ENCODE measurements at regions not wholly inside any gene's neighbourhood (a gene's known extent, or its start where the extent isn't known, plus 50 kb on each side); places are given as distances from the start of the nearest gene placed in this dataset.

DNA sequence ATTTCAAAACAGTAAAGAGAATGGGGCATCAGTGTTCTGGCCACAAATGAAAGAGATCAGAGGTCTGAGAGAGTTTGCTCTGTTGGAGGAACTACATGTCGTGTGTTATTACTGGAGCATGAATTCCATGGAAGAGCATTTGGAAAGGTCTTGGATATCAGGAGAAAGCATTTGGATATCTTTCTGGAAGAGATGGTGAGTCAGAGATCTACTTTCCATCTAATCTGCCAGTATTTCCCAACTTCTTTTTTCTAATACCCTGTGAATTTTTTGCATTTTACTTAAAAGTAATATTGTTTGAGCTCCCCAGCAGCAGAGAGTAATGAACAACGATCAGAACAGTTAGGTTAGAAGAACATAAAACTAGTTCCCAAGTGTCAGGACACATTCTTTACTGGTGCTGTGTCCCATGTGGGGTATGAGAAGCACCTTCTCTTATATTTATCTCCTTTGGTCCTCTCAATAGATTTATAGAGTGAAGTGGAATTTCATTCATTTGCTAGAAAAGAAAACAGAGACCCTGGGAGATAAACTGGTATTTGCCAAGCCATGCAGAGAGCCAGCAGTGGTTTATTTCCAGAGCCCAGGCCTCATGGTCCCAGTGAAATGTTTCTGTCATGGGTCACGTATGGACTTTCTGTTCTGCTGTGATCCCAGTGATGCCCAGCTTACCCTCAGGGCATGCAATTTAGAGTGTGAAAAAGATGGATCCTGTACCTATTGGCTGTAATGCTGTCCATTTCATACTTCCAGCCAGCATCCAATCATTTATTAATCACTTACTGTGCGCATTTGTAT lies 130.8 kb upstream of the NT5C1B start:
- WGBS, 2 experiments (ENCODE audit: extremely low coverage in 2 of 2, insufficient read length in 1 of 2), result 83% methylated on average over 1 of the region's 4 CpGs; no CpG with 5 or more reads in 1 of the 2 experiments
- Histone ChIP-seq H4K91ac (ENCODE audit: insufficient read depth, low read depth, low read length) (no peak overlapping the region), H4K20me1 (ENCODE audit: insufficient read depth, low read length) (no peaks in the 10 kb centered on the region), H2AK9ac (replicated peaks; ENCODE audit: low read depth, low read length, poor library complexity) (no peak overlapping the region), H2BK5ac (ENCODE audit: low read depth, low read length, poor library complexity, severe bottlenecking) (no peak overlapping the region), H3K27ac (ENCODE audit: insufficient read depth, low read length) (no peak overlapping the region), H3K27me3 (ENCODE audit: control insufficient read depth, insufficient read depth, low read length) (no peaks in the 10 kb centered on the region), H2AK5ac (ENCODE audit: low read depth, low read length) (no peak overlapping the region), H2BK15ac (ENCODE audit: low read depth, low read length) (no peak overlapping the region; the same call in 2 of the 3 replicates), H3K4me3 (ENCODE audit: insufficient read depth, low read depth, low read length) (no peak overlapping the region), H3K9me3 (ENCODE audit: control insufficient read depth, insufficient read depth, low read length) (no peaks in the 10 kb centered on the region), H3K23ac (ENCODE audit: low read depth, low read length) (no peak overlapping the region), H2BK120ac (ENCODE audit: low read depth, low read length) (no peak overlapping the region), H3K79me1 (ENCODE audit: low read depth in 1 of 2, low read length in 2 of 2) (no peaks in the 10 kb centered on the region), H3K4me2 (ENCODE audit: low read depth, low read length) (no peak overlapping the region), H2BK20ac (ENCODE audit: low read depth, low read length) (no peak overlapping the region), H3K4me1 (ENCODE audit: control insufficient read depth, insufficient read depth, low read length) (peaks cover 1% of the 10 kb centered on the region; the same call in 1 of the 2 replicates), H3K14ac (replicated peaks; ENCODE audit: low read depth, low read length) (no peak overlapping the region), H3K56ac (ENCODE audit: extremely low read depth, insufficient read depth, low read length) (no peak overlapping the region), H4K5ac (ENCODE audit: low read depth, low read length) (no peak overlapping the region), H3K18ac (ENCODE audit: low read depth, low read length) (no peak overlapping the region; the same call in 1 of the 2 replicates), H3K9ac (ENCODE audit: low read depth, low read length) (no peak overlapping the region), H2AFZ (replicated peaks; ENCODE audit: low read length, poor library complexity) (no peak overlapping the region), H3K4ac (ENCODE audit: low read depth, low read length) (no peak overlapping the region), H3K9me1 (ENCODE audit: insufficient read depth, low read length) (0 out of 2 replicates have a peak, but pooled peaks cover 4% of the 10 kb centered on the region), H4K8ac (ENCODE audit: low read depth in 2 of 2, low read length in 2 of 2) (no peak overlapping the region), H3K36me3 (ENCODE audit: control insufficient read depth, insufficient read depth, low read length) (no peaks in the 10 kb centered on the region)
- intact Hi-C loops (cut with micrococcal nuclease) (no loop called here), in situ Hi-C loops (cut with MboI; ENCODE audit: low sequenced_read_pairs) (no loop called here), dilution Hi-C loops (cut with HindIII; ENCODE audit: low sequenced_read_pairs, unreplicated experiment) (no loop called here)
- DNase-seq, result peak; percentile 58
- TF ChIP-seq FOS (IDR thresholded peaks at IDR 0.05; ENCODE audit: low read depth, low read length), result no peak
- TF ChIP-seq CEBPB (IDR thresholded peaks at IDR 0.05; ENCODE audit: low read depth, low read length), result 0 out of 2 replicates have a peak, but pooled peaks have one; percentile 22
- BruUV-seq (replicated peaks), result no TSS peak
- POLR2A ChIA-PET (ENCODE audit: unreplicated experiment), result no interaction called here
- peak; percentile 82 for ATAC-seq (ENCODE audit: low read depth)
- CTCF ChIA-PET, result no interaction called here

Data from IMR-90 (cell line).